Cardiac muscle cell (in vitro differentiated cells and primary cell): ENCODE measurements at regions not wholly inside any gene's neighbourhood (a gene's known extent, or its start where the extent isn't known, plus 50 kb on each side); places are given as distances from the start of the nearest gene placed in this dataset.

Experiments
- DNase-seq, 2 donors: peaks; one replicate each; pipeline versions ENCODE4 v3.0.0 to v3.0.0-alpha.2; 2010 to 2017; ENCODE audit warnings: low read depth in 1 of 2, low spot score in 1 of 2
- H3K27ac ChIP-seq: fragments of 200-600 bp; sonication (generic); 2 replicates; pipeline ENCODE4 v1.5.1; 2016
- H3K27me3 ChIP-seq: fragments of 200-600 bp; sonication (generic); 2 replicates; pipeline ENCODE4 v1.6.0; 2016; ENCODE audit warnings: control low read depth
- H3K36me3 ChIP-seq: fragments of 200-600 bp; sonication (generic); 2 replicates; pipeline ENCODE4 v1.5.1; 2016; ENCODE audit warnings: control low read depth
- H3K4me1 ChIP-seq: fragments of 200-600 bp; sonication (generic); 2 replicates; pipeline ENCODE4 v1.8.1; 2017; ENCODE audit warnings: low read depth, mild to moderate bottlenecking, mixed run types
- H3K4me3 ChIP-seq: fragments of 200-600 bp; sonication (generic); 2 replicates; pipeline ENCODE4 v1.5.1; 2016; ENCODE audit warnings: mild to moderate bottlenecking
- H3K9me3 ChIP-seq: fragments of 200-600 bp; sonication (generic); 2 replicates; pipeline ENCODE4 v1.5.1; 2017; ENCODE audit warnings: low read depth, mild to moderate bottlenecking, control low read depth
- TF ChIP-seq, protein P1 (sequence below): IDR thresholded peaks from 2 replicates; pipeline ENCODE4 v1.5.1; 2012; ENCODE audit warnings: low read depth, mild to moderate bottlenecking, low read length

DNA sequence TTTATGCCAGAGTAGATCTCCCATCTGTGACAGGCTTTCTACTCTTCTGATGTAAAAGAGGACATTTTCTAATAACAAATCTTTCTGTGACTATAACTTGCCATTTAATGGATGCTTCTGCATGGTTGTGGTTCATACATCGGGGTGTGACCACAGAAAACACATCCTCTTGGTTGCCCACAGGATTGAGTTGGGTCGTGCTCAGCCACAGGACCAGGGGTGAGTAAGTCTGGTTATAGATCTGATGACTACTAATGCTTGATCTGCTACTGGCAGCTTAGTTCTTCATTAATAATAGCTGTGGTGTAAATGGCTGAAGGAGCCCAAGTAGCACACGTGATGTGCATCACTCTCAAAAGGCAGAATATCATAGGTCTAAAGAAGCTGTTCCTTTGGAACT, 328.2 kb downstream of the RWDD3 start:
- no peak for DNase-seq
- H3K27me3 ChIP-seq = no peaks in the 10 kb centered on the region
- no peak overlapping the region for H3K27ac ChIP-seq
- no peaks in the 10 kb centered on the region for H3K36me3 ChIP-seq
- no peaks in the 10 kb centered on the region for H3K9me3 ChIP-seq
- H3K4me1 ChIP-seq = no peaks in the 10 kb centered on the region
- H3K4me3 ChIP-seq = no peak overlapping the region
- TF ChIP-seq, protein P1, sequence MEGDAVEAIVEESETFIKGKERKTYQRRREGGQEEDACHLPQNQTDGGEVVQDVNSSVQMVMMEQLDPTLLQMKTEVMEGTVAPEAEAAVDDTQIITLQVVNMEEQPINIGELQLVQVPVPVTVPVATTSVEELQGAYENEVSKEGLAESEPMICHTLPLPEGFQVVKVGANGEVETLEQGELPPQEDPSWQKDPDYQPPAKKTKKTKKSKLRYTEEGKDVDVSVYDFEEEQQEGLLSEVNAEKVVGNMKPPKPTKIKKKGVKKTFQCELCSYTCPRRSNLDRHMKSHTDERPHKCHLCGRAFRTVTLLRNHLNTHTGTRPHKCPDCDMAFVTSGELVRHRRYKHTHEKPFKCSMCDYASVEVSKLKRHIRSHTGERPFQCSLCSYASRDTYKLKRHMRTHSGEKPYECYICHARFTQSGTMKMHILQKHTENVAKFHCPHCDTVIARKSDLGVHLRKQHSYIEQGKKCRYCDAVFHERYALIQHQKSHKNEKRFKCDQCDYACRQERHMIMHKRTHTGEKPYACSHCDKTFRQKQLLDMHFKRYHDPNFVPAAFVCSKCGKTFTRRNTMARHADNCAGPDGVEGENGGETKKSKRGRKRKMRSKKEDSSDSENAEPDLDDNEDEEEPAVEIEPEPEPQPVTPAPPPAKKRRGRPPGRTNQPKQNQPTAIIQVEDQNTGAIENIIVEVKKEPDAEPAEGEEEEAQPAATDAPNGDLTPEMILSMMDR = no peak

DNA sequence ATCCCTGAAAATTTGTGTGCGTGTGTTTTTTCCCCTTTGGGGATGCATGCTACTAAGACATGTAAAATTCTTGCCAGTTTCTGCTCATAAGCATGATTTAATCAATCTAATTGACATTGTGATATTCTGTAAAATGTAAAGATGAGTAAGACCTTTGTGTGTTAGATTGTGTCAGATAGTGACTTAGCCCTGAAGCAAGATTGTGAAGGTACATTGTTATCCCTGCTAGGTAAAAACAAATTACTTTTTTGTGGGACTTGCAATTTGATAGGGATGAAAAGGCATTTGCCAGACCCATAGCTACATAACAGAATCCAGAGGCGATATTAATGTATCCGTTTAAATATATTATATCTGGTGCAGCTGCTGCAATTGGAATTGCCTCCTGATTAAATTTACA, 338.0 kb downstream of the RWDD3 start:
- no peaks in the 10 kb centered on the region for H3K27me3 ChIP-seq
- H3K9me3 ChIP-seq = no peaks in the 10 kb centered on the region
- H3K36me3 ChIP-seq = no peaks in the 10 kb centered on the region
- TF ChIP-seq, protein P1 = no peak
- no peak for DNase-seq
- H3K4me1 ChIP-seq = no peaks in the 10 kb centered on the region
- H3K4me3 ChIP-seq = no peak overlapping the region
- no peak overlapping the region for H3K27ac ChIP-seq

DNA sequence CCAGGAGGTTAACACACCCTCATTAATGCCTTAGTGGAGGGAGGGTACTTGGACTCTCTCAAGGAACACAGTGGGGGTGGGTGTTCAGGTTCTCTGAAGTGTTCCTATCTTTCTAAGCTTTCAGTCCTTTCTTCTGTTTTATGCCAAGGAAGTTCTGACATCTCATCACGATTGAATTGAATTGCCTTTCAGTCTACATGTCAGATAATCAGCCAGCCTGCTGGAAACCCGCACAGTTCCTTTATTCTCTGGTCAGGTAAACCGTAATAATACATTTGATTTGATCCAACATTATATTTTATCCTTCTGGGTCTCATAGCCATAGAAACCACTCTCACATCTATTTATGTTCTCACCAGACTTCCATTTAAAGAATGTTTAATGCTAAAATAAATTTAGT, 339.0 kb downstream of the RWDD3 start:
- H3K36me3 ChIP-seq = no peaks in the 10 kb centered on the region
- no peak for DNase-seq
- H3K9me3 ChIP-seq = no peaks in the 10 kb centered on the region
- no peak overlapping the region for H3K27ac ChIP-seq
- H3K27me3 ChIP-seq = no peaks in the 10 kb centered on the region
- H3K4me3 ChIP-seq = no peak overlapping the region
- no peaks in the 10 kb centered on the region for H3K4me1 ChIP-seq
- TF ChIP-seq, protein P1 = no peak

DNA sequence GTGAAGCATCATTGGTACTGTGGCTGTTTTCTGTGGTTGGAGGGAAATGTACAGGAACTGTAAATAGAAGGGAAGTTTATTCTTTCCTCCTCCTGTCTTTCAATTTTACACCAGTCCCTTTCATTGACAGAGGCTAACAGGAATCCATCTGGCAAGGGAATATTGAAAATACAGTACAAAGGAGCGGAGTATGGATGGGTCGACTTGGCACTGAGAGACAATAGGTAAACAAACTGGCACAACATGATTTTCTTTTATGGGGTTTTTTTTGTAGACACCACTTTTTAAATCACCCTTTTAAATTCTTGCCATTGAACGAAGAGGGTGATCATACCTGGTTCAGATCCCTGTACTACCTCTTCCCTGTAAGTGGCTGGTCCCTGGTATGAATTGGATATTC, 341.3 kb downstream of the RWDD3 start:
- Histone ChIP-seq H3K27me3 (no peaks in the 10 kb centered on the region), H3K9me3 (no peaks in the 10 kb centered on the region), H3K4me3 (no peak overlapping the region), H3K36me3 (no peaks in the 10 kb centered on the region), H3K27ac (no peak overlapping the region), H3K4me1 (no peaks in the 10 kb centered on the region)
- DNase-seq = no peak
- TF ChIP-seq, protein P1 = no peak

DNA sequence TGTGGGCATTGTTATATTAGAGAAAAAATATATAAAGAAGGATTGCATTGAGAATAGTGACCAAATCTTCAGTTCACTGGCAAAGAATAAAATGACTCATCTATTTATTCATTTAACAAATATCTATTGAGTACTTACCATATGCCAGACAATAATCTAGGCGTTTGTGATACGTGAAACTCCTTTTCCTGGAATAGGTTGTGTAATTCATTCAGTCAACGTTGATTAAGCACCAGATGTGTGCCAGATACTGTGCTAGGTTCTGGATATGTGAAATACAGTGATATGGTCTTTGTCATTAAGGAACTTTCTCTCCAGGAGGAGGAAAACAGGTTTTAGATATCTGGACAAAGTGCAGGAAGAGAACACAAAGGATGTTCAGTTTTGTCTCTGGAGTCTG, 344.5 kb downstream of the RWDD3 start:
- H3K36me3 ChIP-seq = no peaks in the 10 kb centered on the region
- no peak overlapping the region for H3K27ac ChIP-seq
- no peak overlapping the region for H3K4me3 ChIP-seq
- no peaks in the 10 kb centered on the region for H3K9me3 ChIP-seq
- H3K4me1 ChIP-seq = peaks cover 11% of the 10 kb centered on the region
- TF ChIP-seq, protein P1 = no peak
- DNase-seq = peak in 1 of 2 donors; percentile 15
- no peaks in the 10 kb centered on the region for H3K27me3 ChIP-seq

DNA sequence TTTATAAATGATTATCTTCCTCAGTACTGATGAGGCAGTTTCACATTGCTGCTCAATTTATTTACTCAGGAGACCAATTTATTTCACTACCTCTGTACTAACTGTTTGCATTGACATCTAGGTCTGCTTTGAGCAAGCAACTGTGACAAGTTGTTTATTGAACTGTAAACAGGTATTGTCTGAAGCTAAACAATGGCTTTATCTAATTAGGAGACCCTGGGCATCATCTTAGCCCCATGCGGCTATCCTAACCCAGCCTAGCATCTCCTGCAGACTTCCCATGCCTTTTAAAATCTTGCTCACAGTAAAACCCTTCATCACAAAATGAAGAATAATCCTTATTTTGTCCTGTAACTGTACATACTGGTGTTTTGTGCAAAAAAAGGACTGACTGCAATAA, 348.2 kb downstream of the RWDD3 start:
- H3K4me3 ChIP-seq = no peak overlapping the region
- H3K4me1 ChIP-seq = peaks cover 22% of the 10 kb centered on the region
- H3K36me3 ChIP-seq = no peaks in the 10 kb centered on the region
- TF ChIP-seq, protein P1 = no peak
- no peak for DNase-seq
- no peaks in the 10 kb centered on the region for H3K9me3 ChIP-seq
- H3K27ac ChIP-seq = no peak overlapping the region
- H3K27me3 ChIP-seq = no peaks in the 10 kb centered on the region
